HEK293T (cell line): ENCODE measurements at regions not wholly inside any gene's neighbourhood (a gene's known extent, or its start where the extent isn't known, plus 50 kb on each side); places are given as distances from the start of the nearest gene placed in this dataset.

Source experiments
- ELF4 ChIP-seq: fragments of 450-650 bp; IDR thresholded peaks from 2 replicates; pipeline ENCODE4 v1.6.1; 2017; ENCODE audit warnings: antibody characterized with exemption
- FOXM1 ChIP-seq: fragments of 450-650 bp; IDR thresholded peaks from 2 replicates; pipeline ENCODE4 v1.6.1; 2017; ENCODE audit warnings: mild to moderate bottlenecking, borderline replicate concordance
- SUZ12 ChIP-seq: fragments of 450-650 bp; IDR thresholded peaks from 2 replicates; pipeline ENCODE4 v1.6.1; 2016; ENCODE audit warnings: mild to moderate bottlenecking

DNA sequence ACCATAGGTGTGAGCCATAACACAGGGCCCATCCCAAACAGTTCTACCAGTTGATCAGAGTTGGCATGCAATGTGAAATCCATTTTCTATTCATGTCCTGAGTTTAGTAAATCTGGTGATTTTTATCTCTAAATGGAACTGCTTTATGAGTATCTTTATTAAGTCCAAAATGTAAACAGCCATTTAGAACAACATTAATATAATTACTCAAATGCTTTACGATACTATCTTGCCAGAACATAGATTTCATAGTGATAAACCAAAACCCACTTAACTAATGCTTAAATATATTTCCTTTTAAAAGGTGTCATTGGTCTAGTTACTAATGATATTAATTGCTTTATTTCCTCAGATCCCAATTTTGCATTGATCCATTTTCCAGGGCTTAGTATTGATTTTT is 80.7 kb downstream of the PLCE1 start:
- TF ChIP-seq ELF4: no peak
- TF ChIP-seq FOXM1: no peak
- no peak for TF ChIP-seq SUZ12
